IMR-90 (cell line): ENCODE measurements at regions not wholly inside any gene's neighbourhood (a gene's known extent, or its start where the extent isn't known, plus 50 kb on each side); places are given as distances from the start of the nearest gene placed in this dataset.

Experiments
- ATAC-seq: fragments of 200-7000 bp; cut with Tn5 transposase; 2 replicates; pipeline ENCODE4 v1.9.1; 2020; ENCODE audit warnings: low read depth, mild to moderate bottlenecking, moderate library complexity
- BruUV-seq: library from RNA; stranded (reverse); fragments of 400-500 nt; replicated peaks from 2 replicates; lab custom pipeline; 2021; lab: Mats Ljungman, UMichigan
- CTCF ChIA-PET: fragments of 300-600 bp; formaldehyde crosslinking; extraction: SDS; loops from one replicate; lab custom pipeline; 2021; ENCODE audit warnings: antibody characterized with exemption; lab: Yijun Ruan, JAX
- POLR2A ChIA-PET: fragments of 300-600 bp; sonication (Branson Sonifier 250); formaldehyde crosslinking; loops from one replicate; lab custom pipeline; 2022; ENCODE audit warnings: antibody characterized with exemption; ENCODE audit not compliant: unreplicated experiment; lab: Charles Lee
- DNase-seq: peaks from one replicate; pipeline ENCODE4 v3.0.0; 2013
- H2AFZ ChIP-seq: replicated peaks from 2 replicates; pipeline ENCODE3; 2013; ENCODE audit warnings: low read length, mild to moderate bottlenecking; ENCODE audit not compliant: poor library complexity
- H2AK5ac ChIP-seq: 2 replicates; pipeline ENCODE4 v1.6.1; 2013; ENCODE audit warnings: low read depth, low read length, inconsistent platforms
- H2AK9ac ChIP-seq: replicated peaks from 2 replicates; pipeline ENCODE3; 2013; ENCODE audit warnings: mild to moderate bottlenecking, low read depth, low read length, moderate library complexity; ENCODE audit not compliant: poor library complexity
- H2BK120ac ChIP-seq: 2 replicates; pipeline ENCODE4 v1.6.1; 2013; ENCODE audit warnings: low read depth, low read length, inconsistent platforms
- H2BK15ac ChIP-seq: 3 replicates; pipeline ENCODE4 v1.6.1; 2013; ENCODE audit warnings: low read depth, low read length, inconsistent platforms
- H2BK20ac ChIP-seq: 2 replicates; pipeline ENCODE4 v1.6.1; 2013; ENCODE audit warnings: low read depth, mild to moderate bottlenecking, inconsistent platforms, low read length, moderate library complexity
- H2BK5ac ChIP-seq: 2 replicates; pipeline ENCODE4 v1.6.1; 2013; ENCODE audit warnings: mild to moderate bottlenecking, low read depth, low read length, inconsistent platforms; ENCODE audit not compliant: poor library complexity, severe bottlenecking
- H3K14ac ChIP-seq: replicated peaks from 2 replicates; pipeline ENCODE4 v1.6.1; 2013; ENCODE audit warnings: low read depth, low read length, inconsistent platforms
- H3K18ac ChIP-seq: 2 replicates; pipeline ENCODE4 v1.6.1; 2013; ENCODE audit warnings: low read depth, low read length, control low read depth
- H3K23ac ChIP-seq: 2 replicates; pipeline ENCODE4 v1.6.1; 2013; ENCODE audit warnings: low read depth, low read length, inconsistent platforms
- H3K27ac ChIP-seq: 2 replicates; pipeline ENCODE4 v1.5.1; 2013; ENCODE audit warnings: mild to moderate bottlenecking, control low read depth, low read length; ENCODE audit not compliant: insufficient read depth
- H3K27me3 ChIP-seq: 2 replicates; pipeline ENCODE4 v1.6.1; 2013; ENCODE audit warnings: low read length; ENCODE audit not compliant: control insufficient read depth, insufficient read depth
- H3K36me3 ChIP-seq: 2 replicates; pipeline ENCODE4 v1.6.1; 2013; ENCODE audit warnings: low read length, mixed read lengths; ENCODE audit not compliant: control insufficient read depth, insufficient read depth
- H3K4ac ChIP-seq: 2 replicates; pipeline ENCODE4 v1.6.1; 2013; ENCODE audit warnings: low read depth, low read length, inconsistent platforms
- H3K4me1 ChIP-seq: 2 replicates; pipeline ENCODE4 v1.6.1; 2013; ENCODE audit warnings: low read length, mixed read lengths; ENCODE audit not compliant: control insufficient read depth, insufficient read depth
- H3K4me2 ChIP-seq: 2 replicates; pipeline ENCODE4 v1.6.1; 2013; ENCODE audit warnings: low read depth, mild to moderate bottlenecking, control low read depth, low read length, moderate library complexity
- H3K4me3 ChIP-seq: 2 replicates; pipeline ENCODE4 v1.5.1; 2013; ENCODE audit warnings: low read depth, mild to moderate bottlenecking, control low read depth, low read length, moderate library complexity; ENCODE audit not compliant: insufficient read depth
- H3K56ac ChIP-seq: 2 replicates; pipeline ENCODE4 v1.6.1; 2013; ENCODE audit warnings: low read length, inconsistent platforms; ENCODE audit not compliant: insufficient read depth; ENCODE audit errors: extremely low read depth
- H3K79me1 ChIP-seq, 2 experiments: 2 replicates each; pipeline ENCODE4 v1.6.1; 2013; ENCODE audit warnings: low read length in 2 of 2, inconsistent platforms in 1 of 2, low read depth in 1 of 2
- H3K9ac ChIP-seq: 2 replicates; pipeline ENCODE4 v1.6.1; 2013; ENCODE audit warnings: low read depth, low read length, control low read depth
- H3K9me1 ChIP-seq: 2 replicates; pipeline ENCODE4 v1.6.1; 2013; ENCODE audit warnings: low read length, inconsistent platforms; ENCODE audit not compliant: insufficient read depth
- H3K9me3 ChIP-seq: 2 replicates; pipeline ENCODE4 v1.6.1; 2013; ENCODE audit warnings: low read length; ENCODE audit not compliant: control insufficient read depth, insufficient read depth
- H4K20me1 ChIP-seq: 2 replicates; pipeline ENCODE4 v1.6.1; 2013; ENCODE audit warnings: low read length, inconsistent platforms; ENCODE audit not compliant: insufficient read depth
- H4K5ac ChIP-seq: 2 replicates; pipeline ENCODE4 v1.6.1; 2013; ENCODE audit warnings: mild to moderate bottlenecking, low read depth, low read length, control low read depth
- H4K8ac ChIP-seq, 2 experiments: 2 replicates each; pipeline ENCODE4 v1.6.1; 2013; ENCODE audit warnings: low read depth in 2 of 2, low read length in 2 of 2, control low read depth in 1 of 2, inconsistent platforms in 1 of 2
- H4K91ac ChIP-seq: 2 replicates; pipeline ENCODE4 v1.6.1; 2013; ENCODE audit warnings: low read depth, low read length, inconsistent platforms; ENCODE audit not compliant: insufficient read depth
- BHLHE40 ChIP-seq: fragments of 150-350 bp; IDR thresholded peaks from 2 replicates; pipeline ENCODE4 v1.6.1; 2016; ENCODE audit warnings: mild to moderate bottlenecking, low read depth, low read length
- CEBPB ChIP-seq: IDR thresholded peaks from 2 replicates; pipeline ENCODE4 v1.6.1; 2012; ENCODE audit warnings: low read depth, low read length, improper control_type of control experiment
- CHD1 ChIP-seq: IDR thresholded peaks from 2 replicates; pipeline ENCODE4 v1.6.1; 2012; ENCODE audit warnings: low read depth, low read length, improper control_type of control experiment
- ELK1 ChIP-seq: fragments of 150-350 bp; IDR thresholded peaks from 2 replicates; pipeline ENCODE4 v1.6.1; 2016; ENCODE audit warnings: low read depth, mild to moderate bottlenecking, low read length, moderate library complexity, borderline replicate concordance
- FOS ChIP-seq: fragments of 150-350 bp; IDR thresholded peaks from 2 replicates; pipeline ENCODE4 v1.6.1; 2016; ENCODE audit warnings: low read depth, low read length
- MAZ ChIP-seq: IDR thresholded peaks from 2 replicates; pipeline ENCODE4 v1.6.1; 2012; ENCODE audit warnings: low read depth, mild to moderate bottlenecking, low read length, improper control_type of control experiment, moderate library complexity, borderline replicate concordance
- NFE2L2 ChIP-seq: fragments of 150-350 bp; IDR thresholded peaks from 2 replicates; pipeline ENCODE4 v1.6.1; 2016; ENCODE audit warnings: low read depth, mild to moderate bottlenecking, low read length
- POLR2A ChIP-seq: IDR thresholded peaks from 2 replicates; pipeline ENCODE4 v1.6.1; 2012; ENCODE audit warnings: mild to moderate bottlenecking, low read depth, low read length
- RCOR1 ChIP-seq: IDR thresholded peaks from 2 replicates; pipeline ENCODE4 v1.6.1; 2012; ENCODE audit warnings: mild to moderate bottlenecking, low read length, improper control_type of control experiment; ENCODE audit not compliant: insufficient replicate concordance
- RFX5 ChIP-seq: IDR thresholded peaks from 2 replicates; pipeline ENCODE4 v1.8.0; 2012; ENCODE audit warnings: low read depth, mild to moderate bottlenecking, low read length, moderate library complexity
- USF2 ChIP-seq: fragments of 150-350 bp; IDR thresholded peaks from 2 replicates; pipeline ENCODE4 v1.6.1; 2017; ENCODE audit warnings: mild to moderate bottlenecking, antibody characterized with exemption, low read length, low read depth
- WGBS, 2 experiments: methylation state at CpG; one replicate each; pipeline versions ENCODE4 v1.1.5 to v1.1.7; 2013; ENCODE audit warnings: missing lambda C conversion rate in 2 of 2; ENCODE audit not compliant: insufficient read length in 1 of 2; ENCODE audit errors: extremely low coverage in 2 of 2; 5-methylcytosine and 5-hydroxymethylcytosine counted together
- dilution Hi-C: fragments of 300-500 bp; cut with HindIII; formaldehyde crosslinking; loops from one replicate; pipeline ENCODE4 v1.14.3; 2018; ENCODE audit warnings: low sequenced_read_pairs; ENCODE audit not compliant: unreplicated experiment
- in situ Hi-C: fragments of 300-500 bp; cut with MboI; formaldehyde crosslinking; loops from 3 replicates; pipeline ENCODE4 v1.14.3; 2019; ENCODE audit warnings: low sequenced_read_pairs, inconsistent platforms, mixed read lengths
- intact Hi-C: fragments of 100-400 bp; cut with micrococcal nuclease; formaldehyde crosslinking; loops from 2 replicates; pipeline ENCODE4 v1.10.0; 2022

- in situ Hi-C loops: no loop called here
- no peak overlapping the region for H3K27ac ChIP-seq
- H4K8ac ChIP-seq: no peak overlapping the region
- POLR2A ChIA-PET: no interaction called here
- no peak overlapping the region for H3K4me3 ChIP-seq
- H3K4me1 ChIP-seq: no peaks in the 10 kb centered on the region
- H4K20me1 ChIP-seq: no peaks in the 10 kb centered on the region
- no peaks in the 10 kb centered on the region for H3K36me3 ChIP-seq
- no peaks in the 10 kb centered on the region for H3K9me1 ChIP-seq
- intact Hi-C loops: no loop called here
- H3K4ac ChIP-seq: no peak overlapping the region
- no TSS peak for BruUV-seq
- H3K56ac ChIP-seq: no peak overlapping the region
- CTCF ChIA-PET: no interaction called here
- DNase-seq (no peak), ATAC-seq (no peak)
- H3K9me3 ChIP-seq: no peaks in the 10 kb centered on the region
- no peak overlapping the region for H3K4me2 ChIP-seq
- H3K23ac ChIP-seq: no peak overlapping the region
- H3K79me1 ChIP-seq: no peaks in the 10 kb centered on the region
- H2BK5ac ChIP-seq: no peak overlapping the region
- no peak overlapping the region for H2BK15ac ChIP-seq
- no peak overlapping the region for H3K18ac ChIP-seq
- WGBS, 2 experiments: no CpG with 5 or more reads among the region's 4 CpGs
- H4K5ac ChIP-seq: no peak overlapping the region
- no peak overlapping the region for H3K14ac ChIP-seq
- no peak overlapping the region for H2BK120ac ChIP-seq
- peaks cover 20% of the 10 kb centered on the region for H3K27me3 ChIP-seq
- no peak overlapping the region for H2AK5ac ChIP-seq
- no peak overlapping the region for H2BK20ac ChIP-seq
- H3K9ac ChIP-seq: no peak overlapping the region
- no peak overlapping the region for H2AK9ac ChIP-seq
- H2AFZ ChIP-seq: no peak overlapping the region
- no peak for TF ChIP-seq MAZ
- no peak for TF ChIP-seq ELK1
- no peak for TF ChIP-seq POLR2A
- TF ChIP-seq NFE2L2: no peak
- no peak for TF ChIP-seq USF2
- TF ChIP-seq CEBPB: no peak
- TF ChIP-seq FOS: no peak
- no peak for TF ChIP-seq BHLHE40
- TF ChIP-seq CHD1: no peak
- TF ChIP-seq RCOR1: no peak
- TF ChIP-seq RFX5: no peak
- dilution Hi-C loops: no loop called here
- H4K91ac ChIP-seq: no peak overlapping the region
These were observed 231.9 kb upstream of the TNRC6C start for GRCh38 chr17:77726549-77727006.
